GM19324 (cell line): ENCODE measurements at regions not wholly inside any gene's neighbourhood (a gene's known extent, or its start where the extent isn't known, plus 50 kb on each side); places are given as distances from the start of the nearest gene placed in this dataset.

Experiments
- ATAC-seq: cut with Tn5 transposase; IDR thresholded peaks from one replicate; pipeline ENCODE4 v1.9.1; 2021; ENCODE audit warnings: mild to moderate bottlenecking, moderate library complexity; ENCODE audit not compliant: unreplicated experiment, low FRiP score

DNA sequence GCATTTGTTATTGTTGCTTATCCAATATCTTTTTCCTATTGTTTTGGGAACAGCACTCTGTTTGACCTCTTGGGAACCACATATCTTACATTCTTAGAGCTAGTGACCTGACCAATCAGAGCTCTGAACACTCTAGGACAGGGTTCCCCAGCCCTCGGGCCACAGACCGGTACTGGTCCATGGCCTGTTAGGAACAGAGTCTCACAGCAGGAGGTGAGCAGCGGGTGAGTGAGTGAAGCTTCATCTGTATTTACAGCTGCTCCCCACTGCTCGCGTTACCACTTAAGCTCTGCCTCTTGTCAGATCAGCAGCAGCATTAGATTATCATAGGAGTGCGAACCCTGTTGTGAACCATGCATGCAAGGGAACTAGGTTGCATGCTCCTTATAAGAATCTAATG is 226.0 kb upstream of the TSHZ2 start:
- no peak for ATAC-seq

DNA sequence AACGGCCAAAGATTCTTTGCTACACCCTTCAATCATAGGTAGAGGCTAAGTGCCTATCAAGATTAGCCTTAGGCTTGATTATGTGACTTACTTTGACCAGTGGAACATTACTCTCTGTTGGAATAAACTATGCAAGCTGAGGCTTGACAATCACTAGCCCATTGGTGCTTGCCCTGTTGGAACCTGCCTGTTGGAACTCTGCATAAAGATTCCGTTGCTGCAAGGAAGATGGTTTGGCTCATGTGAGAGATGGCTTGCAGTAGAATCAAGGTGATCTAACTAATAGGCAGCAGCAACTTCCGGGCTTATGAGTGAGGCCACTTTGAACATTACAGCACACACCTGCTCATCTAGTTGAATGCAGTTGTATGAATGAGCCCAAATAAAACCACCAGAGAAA is 227.7 kb upstream of the TSHZ2 start:
- ATAC-seq: no peak

DNA sequence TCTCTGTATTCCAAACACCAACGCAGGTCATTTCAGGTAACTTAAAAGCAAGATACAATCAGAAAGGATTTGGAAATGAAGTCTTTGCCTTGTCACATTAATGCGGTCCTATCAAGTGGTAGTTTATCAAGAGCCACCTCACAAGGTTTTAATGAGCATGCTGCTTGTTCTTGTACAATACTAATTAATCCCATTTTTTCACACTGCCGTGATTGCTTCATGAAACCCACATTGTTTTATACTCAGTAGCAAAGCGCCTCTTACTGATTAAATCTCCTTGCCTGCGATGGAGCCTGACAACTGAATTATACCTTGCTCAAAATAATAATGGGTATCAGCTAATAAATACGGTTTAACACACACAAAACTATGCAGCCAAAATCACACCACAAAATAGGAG is 234.1 kb upstream of the TSHZ2 start:
- ATAC-seq: no peak

DNA sequence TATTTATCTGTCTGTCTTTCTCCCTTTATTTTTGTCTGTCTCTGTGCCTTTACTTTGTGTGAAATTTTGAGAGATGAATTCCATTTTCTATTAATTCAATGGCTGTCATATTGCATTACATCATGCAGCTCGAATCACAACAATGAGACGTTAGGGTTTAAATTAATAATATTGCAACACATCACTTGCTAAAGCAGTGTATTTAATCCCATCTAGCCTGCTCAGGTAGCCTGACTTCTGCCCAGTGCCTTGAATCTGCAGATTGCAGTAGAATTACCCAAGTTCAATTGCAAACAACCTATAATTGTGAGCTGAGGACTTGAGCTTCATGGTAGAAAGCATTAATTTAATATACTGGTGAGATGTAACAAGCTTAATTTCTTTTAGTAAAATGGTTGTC is 235.7 kb upstream of the TSHZ2 start:
- ATAC-seq: no peak

DNA sequence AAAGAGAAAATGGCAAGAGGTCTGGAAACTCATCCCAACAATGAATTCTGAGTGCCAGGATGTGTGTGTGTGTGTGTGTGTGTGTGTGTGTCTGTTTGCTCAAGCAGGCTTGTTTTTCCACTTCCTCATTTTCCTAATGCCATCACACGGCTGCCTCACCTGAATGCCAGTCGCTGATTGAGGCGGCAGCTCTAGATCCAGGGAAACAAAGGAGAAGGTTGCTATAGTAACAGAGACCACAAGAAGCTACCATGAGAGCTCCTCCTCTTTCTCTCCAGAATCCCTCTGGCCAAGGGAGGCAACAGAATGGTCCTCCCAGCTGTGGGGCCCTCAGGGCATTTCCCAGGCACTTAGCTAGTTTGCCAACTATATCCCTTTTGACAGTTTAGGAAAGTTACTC is 241.1 kb upstream of the TSHZ2 start:
- no peak for ATAC-seq

DNA sequence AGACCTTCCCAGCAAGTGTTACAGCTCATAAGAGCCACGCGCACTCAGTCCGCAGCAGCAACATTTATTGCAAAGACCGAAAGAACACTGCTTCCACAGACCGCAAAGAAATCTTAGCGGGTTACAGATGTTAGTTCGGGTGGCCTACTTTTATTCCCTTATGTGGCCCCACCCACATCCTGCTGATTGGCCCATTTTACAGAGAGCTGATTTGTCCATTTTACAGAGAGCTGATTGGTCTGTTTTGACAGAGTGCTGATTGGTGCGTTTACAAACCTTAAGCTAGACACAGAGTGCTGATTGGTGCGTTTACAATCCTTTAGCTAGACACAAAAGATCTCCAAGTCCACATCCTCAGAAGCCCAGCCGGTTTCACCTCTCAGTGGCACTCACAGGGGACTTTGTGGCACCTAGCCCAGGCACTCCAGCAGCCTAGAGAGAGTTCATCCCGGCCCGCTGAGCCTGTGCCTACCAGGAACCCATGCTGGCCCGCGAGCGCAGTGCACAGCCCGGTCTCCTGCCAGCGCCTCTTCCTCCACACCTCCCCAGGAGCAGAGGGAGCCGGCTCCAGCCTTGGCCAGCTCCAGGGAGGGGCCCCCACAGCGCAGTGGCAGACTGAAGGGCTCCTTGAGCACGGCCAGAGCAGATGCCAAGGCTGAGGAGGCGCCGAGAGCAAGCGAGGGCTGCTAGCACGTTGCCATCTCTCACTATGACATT is 244.3 kb upstream of the TSHZ2 start:
- no peak for ATAC-seq

DNA sequence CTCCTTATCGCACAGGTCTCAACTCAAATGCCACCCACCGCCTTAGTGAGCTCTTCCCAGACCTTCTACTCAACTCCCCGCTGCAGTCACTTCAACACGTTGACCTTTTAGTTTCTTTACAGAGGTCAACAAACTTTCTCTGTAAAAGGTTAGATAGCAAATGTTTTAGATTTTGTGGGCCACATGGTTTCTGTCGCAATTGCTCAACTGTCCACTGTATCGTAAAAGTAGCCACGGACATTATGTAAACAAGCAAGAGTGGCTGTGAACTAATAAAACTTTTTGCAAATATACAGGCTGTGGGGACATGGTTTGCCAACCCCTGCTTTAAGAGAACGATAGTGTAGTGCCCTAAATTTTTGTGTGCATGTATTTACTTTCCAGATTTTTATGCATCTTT is 247.6 kb upstream of the TSHZ2 start:
- ATAC-seq: no peak

DNA sequence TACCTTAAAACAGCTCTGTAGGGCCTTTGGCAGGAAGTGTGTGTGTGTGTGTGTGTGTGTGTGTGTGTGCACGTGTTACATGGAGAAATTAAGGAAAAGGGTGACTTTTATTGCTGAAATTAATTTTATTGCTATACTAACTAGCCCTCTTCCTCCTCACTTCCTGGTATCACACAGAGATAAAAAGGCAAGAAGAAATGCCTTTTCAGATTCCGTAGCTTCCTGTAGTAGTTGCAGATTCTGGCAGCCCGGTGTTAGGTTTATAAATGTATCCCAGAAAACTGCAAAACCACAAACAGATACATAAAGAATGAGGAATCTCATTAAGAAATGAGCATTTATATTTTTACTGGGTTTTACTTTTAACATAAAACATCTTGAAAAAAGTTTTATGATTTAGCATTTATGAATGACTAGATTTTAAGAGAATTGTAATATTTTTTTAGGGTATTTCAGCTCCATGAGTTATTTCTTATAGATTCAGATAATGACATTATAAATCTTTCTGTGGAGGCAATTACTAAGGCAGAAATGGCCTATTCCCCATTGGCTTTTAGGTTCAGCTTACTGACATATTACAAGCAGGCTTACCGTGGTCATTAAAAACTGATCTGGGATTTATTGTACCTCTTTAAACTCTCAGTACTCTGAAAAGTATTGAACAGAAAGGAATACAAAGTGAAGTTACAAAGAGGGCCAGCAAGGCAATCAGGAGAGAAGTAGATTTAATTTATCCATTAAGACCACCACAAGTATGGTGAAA is 249.1 kb upstream of the TSHZ2 start:
- no peak for ATAC-seq

DNA sequence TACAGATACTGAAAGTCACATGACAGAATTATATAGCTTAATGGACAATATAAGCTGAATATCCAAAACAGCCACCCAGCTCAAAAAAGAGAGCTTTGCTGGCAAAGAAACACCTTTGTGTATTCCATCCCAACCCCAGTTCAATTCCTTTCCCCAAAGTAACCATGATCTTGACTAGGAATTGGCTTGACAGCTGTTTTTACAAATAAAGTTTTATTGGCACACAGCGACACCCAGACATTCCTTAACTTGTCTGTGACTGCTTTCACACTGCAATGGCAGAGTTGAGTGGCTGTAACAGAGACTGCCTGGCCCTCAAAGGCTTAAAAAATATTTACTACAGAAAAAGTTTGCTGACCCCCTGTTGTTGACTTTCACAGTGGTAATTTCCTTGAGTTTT is 264.0 kb upstream of the TSHZ2 start:
- ATAC-seq: no peak

DNA sequence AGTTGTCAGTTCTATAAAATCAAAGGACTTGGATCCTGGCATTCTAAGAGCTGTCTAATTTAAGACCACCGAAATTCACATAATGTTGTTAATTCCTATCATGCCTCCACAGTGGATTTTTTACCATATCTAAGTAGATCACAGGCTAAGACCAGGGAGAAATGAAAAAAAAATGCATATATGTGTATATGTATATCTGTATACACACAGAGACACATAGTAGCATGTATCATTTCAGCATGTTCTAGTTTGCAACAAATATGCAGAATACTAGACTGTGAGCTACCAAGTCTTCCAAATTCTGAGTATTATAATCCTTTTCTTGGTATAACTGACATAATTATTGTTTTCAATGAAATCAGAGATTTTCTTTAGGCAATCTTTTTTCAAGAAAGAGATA is 267.6 kb upstream of the TSHZ2 start:
- no peak for ATAC-seq

DNA sequence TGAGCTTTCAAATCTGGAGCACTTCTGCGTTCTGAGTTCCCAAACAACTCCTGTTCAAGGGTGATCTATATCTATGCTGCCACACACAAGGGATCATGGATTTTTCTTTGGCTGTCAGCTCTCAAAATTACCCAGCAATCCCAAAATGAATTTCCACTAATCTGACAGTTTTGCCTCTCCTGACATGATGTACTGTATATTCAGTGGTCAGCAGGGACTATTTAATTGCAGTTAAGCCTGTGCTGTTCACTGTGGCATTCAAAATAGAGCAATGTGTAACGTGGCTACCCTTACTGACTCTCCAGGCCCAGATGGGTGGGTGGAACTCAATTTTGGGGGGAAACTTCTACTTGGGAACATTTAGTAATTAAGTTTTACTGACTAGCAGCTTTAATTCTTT is 283.8 kb upstream of the TSHZ2 start:
- no peak for ATAC-seq

DNA sequence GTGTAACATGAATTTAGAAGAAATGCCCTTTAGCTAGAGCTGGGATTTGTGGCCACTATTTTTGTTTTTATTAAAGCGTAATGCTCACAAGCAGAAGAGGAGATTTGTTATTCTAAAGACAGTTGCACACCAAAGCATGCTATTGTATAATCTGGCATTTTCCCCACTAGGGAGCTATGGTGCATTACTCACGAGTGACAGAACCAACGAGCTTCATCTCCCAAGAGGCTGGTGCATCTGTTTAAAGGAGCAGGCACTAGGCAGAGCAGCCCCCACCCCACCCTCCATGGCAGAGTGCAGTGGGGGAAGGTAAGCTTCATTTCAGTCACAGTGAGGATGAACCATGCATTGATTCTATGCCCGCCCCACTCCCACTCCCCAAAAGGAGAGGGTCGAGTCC is 287.3 kb upstream of the TSHZ2 start:
- no peak for ATAC-seq

DNA sequence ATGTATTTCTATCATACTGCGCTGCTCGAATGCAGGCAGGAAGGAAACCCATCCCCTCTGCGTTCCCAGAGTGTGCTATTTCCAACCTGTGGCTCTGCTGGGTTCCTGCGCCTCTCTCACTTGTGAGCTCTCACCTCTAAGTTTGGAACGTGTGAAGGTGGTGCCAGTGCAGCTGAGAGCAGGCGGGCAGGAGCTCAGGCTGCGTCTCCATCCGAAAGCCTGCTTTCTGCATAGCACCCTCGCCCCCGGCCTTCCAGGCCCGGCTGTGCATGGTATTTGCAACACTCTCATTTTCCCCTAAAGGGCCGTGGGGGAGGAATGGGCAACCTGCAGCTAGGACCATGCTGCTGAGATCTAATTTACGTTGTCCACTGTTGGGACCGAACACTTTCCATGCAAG is 288.0 kb upstream of the TSHZ2 start:
- no peak for ATAC-seq

DNA sequence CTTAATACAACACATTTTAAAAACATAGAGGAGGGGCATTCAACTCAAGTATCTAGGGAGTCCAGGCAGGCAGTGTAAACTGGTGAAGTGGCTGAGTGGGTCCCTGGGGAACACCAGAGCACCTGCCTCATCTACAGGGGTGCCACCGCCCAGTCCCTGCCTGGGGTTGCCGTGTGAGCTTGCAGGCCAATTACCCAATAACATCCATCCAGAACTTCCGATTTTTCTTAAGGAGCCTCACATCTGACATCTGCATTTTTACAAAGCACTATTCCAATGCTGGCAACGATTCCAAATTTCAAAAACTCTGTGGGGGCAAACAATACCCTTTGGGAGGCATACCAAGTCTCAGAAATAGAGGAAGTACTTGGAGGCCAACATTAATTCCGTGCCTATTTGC is 288.4 kb upstream of the TSHZ2 start:
- no peak for ATAC-seq

DNA sequence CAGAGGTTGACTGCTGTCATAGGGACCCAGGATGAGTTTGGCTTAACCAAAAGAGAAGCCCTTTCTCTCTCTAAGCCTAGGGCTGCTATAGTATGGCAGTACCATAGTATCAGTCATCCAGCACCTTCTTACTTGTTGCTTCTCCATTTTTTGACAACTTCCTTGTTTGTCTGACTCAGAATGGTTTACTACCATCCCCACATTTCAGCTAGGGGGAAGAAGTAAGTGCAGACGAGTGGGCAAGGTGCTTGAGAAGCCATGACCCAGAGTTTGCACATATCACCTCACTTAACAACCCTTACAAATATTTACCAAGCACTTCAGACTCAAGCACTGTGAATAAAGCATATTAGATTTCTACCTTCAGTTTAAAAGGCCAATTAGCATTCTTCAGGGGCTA is 289.9 kb upstream of the TSHZ2 start:
- no peak for ATAC-seq

DNA sequence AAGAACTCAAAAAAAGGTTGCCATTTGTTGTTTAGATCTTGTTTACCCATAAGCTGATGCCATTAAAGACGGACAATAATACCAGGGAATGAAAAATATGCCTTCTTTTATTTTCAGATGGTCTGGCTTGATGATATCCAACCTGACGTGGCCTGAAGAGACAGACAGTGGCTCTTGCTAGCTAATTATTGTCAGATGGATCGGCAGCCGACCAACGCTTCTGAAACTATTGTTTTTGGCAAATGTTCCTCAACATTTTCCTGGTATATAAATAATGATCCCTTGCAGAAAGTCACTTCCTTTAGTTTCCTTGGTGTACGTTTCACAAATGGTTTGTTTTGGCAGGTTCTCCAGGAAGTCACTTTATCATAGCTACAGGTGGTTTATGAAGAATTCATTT is 290.9 kb upstream of the TSHZ2 start:
- ATAC-seq: no peak

DNA sequence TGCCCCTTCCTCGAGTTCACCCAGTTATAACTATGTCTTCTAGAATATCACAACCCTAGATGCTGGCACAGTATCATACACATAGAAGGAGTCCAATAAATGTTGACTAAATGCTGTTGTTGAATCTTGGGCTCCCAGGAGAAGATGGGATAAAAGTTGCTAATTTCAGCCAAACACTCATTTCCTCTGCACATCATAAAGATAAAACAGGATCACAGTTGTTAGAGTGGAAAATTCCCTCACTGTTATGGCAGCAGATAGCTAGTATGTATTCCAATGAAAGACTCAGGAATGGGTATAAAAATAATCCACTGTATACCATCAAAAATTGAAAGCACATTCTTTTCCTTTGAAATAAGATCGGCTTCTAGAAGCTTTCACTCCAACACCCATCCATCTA is 294.9 kb upstream of the TSHZ2 start:
- no peak for ATAC-seq

DNA sequence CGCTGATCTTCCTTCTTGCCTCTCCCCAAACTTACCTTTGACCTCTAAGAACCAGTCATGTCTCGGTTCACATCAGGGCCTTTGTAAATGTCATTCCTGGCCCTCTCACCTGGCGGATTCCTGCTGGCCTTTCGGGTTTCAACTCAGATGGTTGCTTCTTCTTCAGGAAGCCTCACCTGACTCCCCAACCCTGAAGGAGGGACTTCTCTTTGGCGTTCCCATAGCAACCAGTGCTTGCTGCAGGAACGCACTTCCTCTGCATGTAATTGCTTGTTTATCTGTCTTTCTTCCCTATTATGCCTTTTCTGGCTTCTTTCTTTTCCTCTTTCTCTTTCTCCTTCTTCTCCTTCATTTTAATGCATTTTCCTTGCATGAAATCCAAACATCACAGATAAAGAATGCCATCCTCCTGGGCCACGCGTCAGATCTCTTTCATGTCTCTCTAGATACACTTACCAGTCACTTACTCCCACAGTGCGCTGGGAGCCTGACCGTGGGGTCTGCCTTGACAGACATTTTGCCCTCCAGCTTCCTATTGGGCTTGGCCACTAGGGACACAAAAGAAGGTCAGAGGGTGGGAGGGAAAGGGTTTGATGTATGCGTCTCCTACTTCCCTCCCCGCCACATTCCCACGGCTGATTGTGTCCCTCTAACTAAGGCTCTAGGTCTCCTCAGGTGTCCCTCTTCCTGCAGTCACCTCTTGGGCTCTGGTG is 295.7 kb upstream of the TSHZ2 start:
- no peak for ATAC-seq

DNA sequence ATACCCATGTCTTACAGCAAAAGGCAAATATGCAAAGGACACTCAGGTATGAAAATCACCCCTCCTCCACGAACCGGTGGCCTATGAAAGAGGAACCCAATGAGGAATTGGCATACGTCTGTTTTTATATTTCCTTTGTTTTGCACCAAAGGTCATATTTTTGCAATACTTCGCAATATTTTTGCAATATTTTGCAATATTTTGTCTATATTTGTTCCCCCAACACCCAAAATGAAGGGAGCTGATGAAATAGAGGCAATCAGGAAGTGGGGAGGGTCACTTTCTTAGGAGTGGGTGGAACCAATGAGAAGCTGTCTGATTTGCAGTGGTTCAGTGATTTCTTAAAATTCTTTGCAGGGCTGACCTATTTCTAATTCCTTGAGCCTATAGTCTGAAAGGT is 296.8 kb upstream of the TSHZ2 start:
- ATAC-seq: no peak

DNA sequence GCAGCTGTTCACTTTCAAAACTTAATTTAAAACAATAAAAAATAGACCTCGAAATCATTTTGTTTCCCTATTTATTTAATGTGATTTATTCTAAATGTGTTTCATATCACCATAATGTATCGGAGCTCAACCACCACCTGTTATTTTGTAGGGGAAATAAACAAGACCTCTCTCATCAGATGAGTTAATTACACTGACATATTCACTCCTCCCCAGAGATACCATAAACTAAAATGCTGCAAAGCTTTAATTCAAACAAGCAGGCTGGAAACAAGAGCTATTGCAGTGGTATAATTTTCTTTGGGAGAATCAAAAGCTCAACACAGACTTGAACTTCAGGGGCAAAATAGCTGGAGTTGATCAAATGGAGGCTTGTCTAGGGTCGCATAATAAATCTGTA is 303.5 kb upstream of the TSHZ2 start:
- ATAC-seq: no peak

DNA sequence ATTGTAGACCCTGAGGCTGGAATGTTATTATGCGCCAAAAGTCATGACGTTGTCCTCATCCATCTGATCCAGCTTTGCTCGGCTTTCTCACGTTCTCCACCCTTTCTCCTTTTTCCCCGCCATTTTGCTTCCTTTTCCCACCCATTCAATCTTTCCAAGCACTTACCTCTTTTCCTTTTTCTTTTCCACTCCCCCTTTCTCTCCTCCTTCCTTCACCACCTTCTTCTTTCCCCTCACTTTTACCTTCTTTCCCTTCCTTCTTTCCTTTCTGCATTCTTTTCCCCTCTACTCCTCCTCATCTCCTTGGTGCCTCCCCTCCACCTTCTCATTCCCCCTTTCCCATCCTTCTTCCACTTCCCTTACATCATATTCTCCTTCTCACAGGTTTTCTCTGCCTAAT is 304.8 kb upstream of the TSHZ2 start:
- no peak for ATAC-seq

DNA sequence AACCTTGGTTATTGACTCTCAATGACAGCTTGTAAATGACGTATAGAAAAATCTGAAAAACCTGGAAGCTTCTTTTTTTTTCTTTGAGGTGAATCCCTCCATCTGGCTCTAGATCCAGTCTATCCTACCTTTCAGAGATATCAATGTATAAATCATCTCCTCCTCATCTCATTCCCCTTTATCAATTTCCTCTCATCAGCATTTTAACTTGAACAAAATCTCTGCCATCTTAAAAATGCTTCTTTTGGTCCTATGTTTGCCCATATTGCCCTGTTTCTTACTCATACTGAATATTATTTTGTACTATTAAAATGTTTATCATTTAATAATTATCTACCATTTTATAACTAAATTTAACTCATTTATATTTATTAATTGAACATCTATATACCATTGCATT is 306.7 kb upstream of the TSHZ2 start:
- ATAC-seq: no peak
